CD4-positive, alpha-beta T cell treated with Interferon gamma for 1 hour (primary cell): ENCODE measurements at regions not wholly inside any gene's neighbourhood (a gene's known extent, or its start where the extent isn't known, plus 50 kb on each side); places are given as distances from the start of the nearest gene placed in this dataset.

Experiments
- DNase-seq: peaks from one replicate; pipeline ENCODE4 v3.0.0-alpha.2; 2020

GRCh38 chr9:16099732-16100536 is 547.1 kb downstream of the CCDC171 start:
- no peak for DNase-seq

DNA sequence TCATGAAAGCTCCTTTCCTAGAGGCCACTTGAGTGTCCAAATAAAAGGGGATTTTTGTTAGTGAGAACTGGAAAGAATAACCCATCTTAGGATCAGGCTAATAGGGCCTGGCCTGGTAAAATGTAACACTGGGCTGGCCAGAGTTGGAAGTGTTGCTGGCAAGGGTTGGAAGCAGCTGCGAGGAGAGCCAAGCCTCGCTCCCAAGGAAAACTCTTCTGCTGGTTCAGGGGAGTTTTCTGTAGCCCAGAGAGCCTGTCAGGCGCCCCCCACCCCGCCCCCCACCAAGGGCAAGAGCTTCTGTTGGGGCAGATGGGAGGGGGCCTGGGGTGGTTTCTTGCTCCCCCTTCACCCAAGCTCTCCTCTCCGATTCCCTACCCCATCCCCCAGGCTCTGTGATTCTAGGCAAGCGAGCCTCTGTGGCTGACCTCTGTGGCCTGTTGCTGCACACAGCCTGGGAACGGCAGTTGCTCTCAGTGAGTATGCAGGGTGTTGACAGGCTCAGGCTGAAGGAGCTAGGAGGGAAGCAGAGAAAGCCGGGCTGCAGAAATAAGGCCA is 547.8 kb downstream of the CCDC171 start:
- DNase-seq = no peak

DNA sequence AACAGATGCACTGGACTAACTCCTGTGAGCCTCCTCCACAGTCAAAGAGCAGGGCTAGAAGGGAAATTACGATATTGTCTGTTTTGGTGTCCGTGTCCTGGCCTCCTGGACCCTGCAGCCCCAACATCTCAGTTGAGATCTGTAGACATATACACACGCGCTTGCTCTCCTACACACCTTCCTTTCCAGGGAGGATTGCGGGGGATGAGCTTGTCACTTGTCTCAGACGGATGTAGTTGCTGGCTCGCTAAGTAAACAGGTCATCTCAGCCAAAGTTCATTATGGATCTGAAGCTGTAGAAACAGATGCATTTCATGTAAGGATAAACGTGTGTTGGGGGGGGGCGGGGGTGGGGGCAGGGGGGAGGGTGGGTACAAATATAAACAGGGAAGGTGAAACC is 549.3 kb downstream of the CCDC171 start:
- no peak for DNase-seq

DNA sequence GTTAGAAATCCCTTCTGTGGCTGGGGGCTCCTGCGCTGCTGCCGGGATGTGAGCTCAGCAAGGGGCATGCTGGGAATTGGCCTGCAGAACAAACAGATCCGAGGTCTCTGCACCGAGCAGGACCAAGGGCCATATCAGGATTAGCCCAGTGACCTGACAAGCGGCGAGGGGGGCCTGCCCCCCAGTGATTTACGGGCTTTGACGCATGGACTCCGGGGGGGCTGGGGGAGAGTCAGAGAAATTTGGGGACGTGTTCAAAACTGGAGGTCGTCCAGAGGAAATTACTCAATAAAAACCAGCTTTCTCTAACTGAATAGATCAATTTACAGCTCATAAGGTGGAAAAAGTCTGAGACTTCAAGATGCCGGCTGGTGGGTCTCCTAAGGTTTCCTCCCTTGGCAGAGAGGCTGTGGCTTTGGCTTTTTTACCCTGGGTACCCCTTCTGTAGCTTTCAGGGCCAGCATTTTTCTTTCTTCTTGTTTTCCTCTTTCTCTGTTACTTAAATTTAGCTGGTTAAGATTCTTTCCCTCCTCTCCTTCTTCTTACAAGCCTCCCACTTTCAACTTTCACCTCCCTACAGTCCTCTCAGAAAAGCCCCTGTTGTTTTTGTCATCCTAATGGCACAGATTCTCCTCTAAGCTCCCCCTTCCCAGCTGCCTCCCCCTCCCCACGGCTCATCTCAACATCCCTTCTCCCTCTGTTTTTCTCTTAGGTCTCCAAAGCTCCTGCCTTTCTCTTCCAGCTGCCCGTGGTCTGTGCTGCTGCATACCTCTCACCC is 551.0 kb downstream of the CCDC171 start:
- no peak for DNase-seq

DNA sequence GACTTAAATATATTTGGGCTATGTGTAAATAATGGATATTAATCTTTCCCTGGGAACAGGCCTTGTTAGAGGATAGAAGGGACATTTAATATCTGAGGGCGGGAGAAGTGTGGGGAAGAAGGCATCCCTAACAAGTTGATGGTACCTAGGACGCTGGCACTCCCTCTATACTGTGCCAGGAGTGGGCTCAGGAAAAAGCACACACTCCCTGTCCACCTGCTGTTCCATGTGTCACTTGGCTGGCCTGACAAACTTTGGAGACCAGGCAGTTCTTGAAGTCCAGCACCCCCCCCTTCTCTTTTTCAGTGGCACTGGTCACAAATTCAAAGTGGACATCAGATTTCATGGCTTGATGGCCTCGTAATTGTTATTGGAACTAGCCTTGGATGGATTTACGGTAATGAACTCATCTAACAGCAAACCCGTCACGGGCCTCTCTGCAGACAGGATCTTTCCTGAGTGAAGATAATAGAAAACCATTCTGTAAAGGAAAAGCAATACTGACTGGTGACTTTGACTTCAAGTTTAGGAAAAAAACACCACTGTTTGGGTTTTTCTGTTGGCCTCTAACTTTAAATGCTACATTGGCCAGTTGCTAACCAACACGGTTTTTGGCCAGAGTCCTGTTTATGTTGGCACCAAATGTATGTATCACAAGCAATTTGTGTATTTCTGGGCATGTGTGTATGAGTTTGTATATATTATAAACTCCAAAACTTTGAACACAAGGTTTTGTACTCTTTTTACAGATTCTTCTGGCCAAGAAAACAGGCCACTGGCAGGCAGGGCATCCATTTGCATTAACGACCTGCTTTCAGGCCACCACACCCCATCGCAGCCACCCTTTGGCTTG is 552.6 kb downstream of the CCDC171 start:
- no peak for DNase-seq

DNA sequence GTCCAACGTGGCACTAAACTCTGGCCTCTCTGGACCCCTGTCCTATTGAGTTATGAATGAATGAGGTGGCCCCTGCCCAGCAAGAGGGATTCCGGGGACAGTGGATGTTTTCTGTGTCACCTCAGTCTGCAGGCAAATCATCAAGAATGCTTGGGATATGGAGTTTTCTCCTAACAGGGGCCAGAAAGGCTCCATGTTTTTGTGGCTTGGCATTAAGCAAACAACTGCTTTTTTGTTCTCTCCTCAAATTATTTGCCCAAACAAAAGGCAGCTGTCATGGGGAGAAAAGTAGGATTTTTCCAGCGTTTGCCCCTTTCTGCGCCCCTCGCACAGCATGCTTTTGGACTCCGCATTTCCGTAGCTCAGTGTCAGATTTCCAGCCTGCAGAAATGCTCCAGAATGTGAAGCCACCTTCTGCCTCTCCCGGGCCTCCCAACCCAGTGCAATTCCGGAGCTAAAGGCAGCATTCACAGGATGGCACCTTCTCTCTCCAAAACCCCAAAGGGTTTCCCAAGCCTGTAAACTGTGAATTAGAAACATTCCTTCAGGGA is 553.3 kb downstream of the CCDC171 start:
- no peak for DNase-seq

- DNase-seq = no peak
Observed at GRCh38 chr9:16112116-16112515, 559.3 kb downstream of the CCDC171 start.

DNA sequence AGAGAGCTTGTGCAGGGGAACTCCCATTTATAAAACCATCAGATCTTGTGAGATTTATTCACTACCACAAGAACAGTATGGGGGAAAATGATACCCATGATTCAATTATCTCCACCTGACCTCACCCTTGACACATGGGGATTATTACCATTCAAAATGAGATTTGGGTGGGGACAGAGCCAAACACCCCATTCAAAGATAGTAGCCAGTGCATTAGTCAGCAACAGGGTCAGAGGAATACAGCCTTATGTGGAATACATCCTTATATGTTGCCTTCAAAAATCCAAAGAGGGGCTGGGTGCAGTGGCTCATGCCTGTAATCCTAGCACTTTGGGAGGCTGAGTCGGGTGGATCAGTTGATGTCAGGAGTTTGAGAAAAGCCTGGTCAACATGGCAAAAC is 563.2 kb downstream of the CCDC171 start:
- DNase-seq = no peak

DNA sequence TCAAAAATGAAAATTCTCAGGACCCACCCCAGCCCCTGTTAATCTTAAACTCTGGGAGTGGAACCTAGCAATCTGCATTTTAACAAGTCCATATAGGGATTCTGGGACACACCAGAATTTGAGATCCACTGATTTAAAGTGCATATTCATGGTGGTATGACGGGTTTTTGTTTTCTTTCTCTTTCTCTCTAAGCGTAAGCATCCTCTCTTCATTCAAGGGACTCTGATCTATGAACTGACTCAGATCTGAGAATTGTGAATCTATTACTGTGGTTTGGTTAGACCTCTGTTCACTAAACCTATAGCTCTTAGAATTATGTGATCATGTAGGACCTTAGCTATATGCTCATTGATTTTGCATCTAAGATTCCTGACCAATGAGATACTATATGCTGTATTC is 565.2 kb downstream of the CCDC171 start:
- no peak for DNase-seq

DNA sequence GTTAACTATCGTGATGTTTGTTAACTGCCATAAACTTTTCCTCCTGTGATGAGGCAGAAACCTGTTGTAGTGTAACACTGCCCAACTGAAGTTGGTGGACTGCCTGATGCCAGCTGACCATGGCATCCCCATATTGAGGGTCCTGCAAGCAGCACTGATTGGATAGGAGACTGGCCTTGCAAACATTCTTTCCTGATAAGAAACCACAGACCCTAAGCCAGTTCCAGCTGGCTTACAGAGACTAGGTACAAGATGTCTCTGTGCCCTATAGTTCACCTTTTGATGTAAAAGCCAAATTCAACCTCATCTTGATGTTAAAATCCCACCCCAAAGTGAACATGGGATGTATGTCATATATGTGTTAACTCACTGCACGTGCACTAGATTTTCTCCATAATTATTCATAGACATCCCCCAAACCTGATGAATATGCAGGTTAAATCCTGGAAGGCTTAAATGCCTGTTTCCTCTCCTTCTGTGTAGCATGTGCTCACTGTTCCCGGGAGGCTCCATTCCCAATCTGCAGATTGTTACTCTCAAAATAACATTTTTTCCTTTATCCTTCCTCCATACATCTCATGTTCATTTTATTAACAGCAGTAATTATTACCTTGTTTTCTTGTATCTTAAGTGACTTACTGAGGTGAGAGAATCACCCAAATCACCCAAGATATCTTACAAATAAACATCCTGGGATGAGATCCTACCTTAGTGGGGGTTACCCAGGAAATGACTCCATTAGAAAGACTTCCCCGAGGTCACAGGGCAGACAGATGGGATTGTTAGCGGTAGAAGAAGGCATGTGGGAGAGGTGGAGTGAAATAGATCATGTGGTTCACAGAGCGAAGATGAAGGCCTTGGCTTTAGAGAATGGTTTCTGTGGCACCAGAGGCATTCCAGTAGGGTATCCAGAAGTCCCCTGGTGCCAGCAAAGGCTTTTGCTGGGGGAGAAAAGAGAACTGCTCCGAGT is 566.7 kb downstream of the CCDC171 start:
- DNase-seq = no peak

DNA sequence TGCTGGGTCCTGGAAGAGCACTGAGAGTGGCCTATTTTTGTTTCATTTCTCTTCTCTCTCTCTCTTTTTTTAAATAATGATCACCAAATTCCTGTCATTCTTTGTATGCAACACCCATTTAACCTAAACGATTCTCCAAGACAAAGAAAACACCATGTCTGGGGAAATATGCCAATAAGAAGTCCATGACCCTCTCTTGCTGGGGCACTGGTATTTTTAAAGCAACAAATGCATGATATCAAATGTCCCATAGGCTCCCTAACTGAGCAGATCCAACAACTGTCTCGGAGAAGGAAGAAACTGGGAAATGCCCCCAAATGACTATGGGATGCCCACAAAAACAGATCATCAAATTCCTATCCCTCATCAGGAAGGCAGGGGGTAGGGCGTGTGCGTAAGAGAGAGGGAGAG is 567.4 kb downstream of the CCDC171 start:
- no peak for DNase-seq

DNA sequence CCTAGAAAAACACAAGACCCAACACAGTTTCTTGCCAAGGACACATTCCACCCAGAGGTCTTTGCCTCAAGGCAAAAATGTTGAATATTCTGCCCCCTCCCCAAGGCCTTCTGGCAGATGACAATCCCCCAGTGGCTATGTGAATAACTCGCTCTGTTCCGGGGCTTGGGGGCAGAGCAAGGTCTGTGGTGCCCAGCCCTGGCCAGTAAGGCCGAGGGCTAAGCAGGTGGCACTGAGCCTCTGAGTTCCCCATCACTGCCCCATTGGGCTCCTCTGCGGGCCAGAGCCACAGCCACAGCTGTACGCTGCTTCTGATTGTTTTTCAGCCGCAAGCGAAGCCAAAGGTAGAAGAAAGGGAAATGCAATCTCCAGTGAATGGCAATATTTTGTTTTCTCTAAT is 567.9 kb downstream of the CCDC171 start:
- no peak for DNase-seq

DNA sequence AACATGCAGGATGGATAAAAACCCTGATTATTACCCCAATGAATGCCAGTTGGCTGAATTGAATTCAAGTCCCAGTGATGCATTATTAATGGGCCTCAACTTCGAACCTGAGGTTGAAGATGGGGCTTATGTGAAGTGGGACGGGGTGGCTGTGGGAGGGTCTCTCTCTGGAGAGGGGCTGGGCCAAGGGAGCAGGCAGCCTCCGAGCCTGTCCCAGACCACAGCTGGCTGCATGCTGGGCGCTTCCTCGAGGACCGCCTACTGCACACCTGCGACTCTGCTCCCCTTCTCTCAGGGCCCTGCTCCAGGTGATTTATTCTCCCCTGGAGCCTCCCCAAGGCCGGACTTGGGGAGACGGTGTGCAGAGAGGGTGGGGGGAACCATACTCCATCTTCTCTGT is 568.3 kb downstream of the CCDC171 start:
- DNase-seq = no peak

GRCh38 chr9:16121601-16122286 is 568.9 kb downstream of the CCDC171 start:
- no peak for DNase-seq

DNA sequence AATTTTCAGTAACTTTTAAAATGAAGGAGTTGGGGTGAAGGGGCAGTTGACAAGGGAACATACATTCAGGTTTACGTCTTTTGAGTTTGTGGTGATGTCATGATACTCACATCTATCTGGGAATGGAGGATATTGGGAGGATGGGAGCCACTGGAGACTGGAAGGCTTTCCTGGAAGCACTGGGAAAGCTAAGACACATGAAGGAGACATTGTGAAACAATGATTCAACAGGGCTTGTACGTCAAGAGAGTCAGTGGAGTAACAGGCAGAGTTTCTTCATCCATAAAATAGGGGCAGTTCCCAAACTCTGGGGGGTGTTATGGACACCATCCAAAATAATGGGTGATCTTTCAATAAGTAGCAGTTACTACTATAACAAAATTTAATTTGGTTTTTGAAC is 572.8 kb downstream of the CCDC171 start:
- DNase-seq = no peak

DNA sequence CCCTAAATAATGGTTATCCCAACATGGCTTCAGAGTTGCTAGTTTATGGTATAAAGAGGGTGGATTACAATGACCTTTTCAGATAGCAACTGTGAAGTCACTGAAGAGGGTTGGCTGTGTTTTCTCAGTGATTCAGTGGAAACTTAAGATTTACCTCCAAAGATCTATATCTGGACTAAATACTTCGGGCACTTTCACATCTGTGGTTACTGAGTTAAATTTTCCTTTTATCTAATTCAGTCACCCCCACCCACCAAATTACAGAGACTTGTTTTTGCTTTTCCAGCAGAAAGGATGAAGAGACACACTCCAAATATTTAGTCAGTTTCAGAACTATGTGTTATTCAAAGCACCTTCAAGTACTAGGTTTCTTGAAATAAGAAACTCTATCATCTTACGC is 573.2 kb downstream of the CCDC171 start:
- no peak for DNase-seq

- DNase-seq = no peak
Observed at GRCh38 chr9:16128003-16128402, 575.2 kb downstream of the CCDC171 start.

DNA sequence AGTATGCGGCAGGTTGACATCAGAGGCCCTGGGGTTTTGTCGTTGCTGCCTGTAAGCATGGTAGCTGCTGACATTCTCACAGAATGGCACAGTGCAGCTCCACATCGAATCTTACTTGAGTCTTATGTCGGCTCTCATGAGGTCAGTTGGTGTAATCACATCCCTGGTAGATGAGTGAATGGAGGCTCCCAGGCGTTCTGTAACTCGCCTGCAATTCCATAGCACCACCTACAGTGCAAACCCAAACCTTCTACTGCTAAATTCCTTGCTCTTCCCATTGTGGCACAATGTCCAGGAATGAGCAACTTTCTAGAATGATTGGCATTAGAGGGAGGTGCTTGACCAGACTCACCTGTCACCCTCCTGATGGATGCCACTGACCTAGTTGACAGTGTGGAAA is 578.4 kb downstream of the CCDC171 start:
- DNase-seq = no peak

DNA sequence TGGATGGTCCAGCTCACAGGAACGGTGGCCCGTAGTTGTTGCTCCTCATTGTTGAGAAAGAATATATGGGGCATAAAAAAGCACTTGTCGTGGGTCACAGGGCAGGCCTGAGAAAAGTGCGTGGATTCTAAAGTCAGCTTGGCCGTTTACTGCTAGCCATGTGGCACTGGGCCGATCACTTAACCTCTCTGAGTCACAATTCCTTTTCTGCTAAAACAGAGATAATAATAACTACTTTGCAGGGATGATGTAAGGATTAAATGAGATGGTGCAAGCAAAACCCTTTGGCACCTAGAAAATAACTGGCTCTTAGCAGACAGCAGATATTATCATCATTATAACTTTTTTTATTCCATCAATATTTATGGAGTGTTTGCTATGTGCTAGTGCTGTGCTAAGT is 579.7 kb downstream of the CCDC171 start:
- no peak for DNase-seq

GRCh38 chr9:16133032-16133431 is 580.2 kb downstream of the CCDC171 start:
- DNase-seq = no peak
